BJ (cell line): ENCODE measurements at regions not wholly inside any gene's neighbourhood (a gene's known extent, or its start where the extent isn't known, plus 50 kb on each side); places are given as distances from the start of the nearest gene placed in this dataset.

Source experiments
- CTCF ChIA-PET: fragments of 350-600 bp; formaldehyde crosslinking; extraction: SDS; loops from one replicate; lab custom pipeline; 2021; ENCODE audit warnings: antibody characterized with exemption, inconsistent platforms; lab: Yijun Ruan, JAX
- POLR2A ChIA-PET: fragments of 300-600 bp; sonication (Branson Sonifier 250); formaldehyde crosslinking; extraction: SDS; loops from one replicate; lab custom pipeline; 2021; ENCODE audit warnings: antibody characterized with exemption; lab: Charles Lee
- DNase-seq: peaks from one replicate; pipeline ENCODE4 v3.0.0-alpha.2; 2011; ENCODE audit warnings: low read depth
- H3K27me3 ChIP-seq: 2 replicates; pipeline ENCODE4 v1.6.0; 2011; ENCODE audit warnings: low read length; ENCODE audit not compliant: control insufficient read depth, insufficient read depth
- H3K36me3 ChIP-seq: 2 replicates; pipeline ENCODE4 v1.5.1; 2011; ENCODE audit warnings: low read length; ENCODE audit not compliant: control insufficient read depth, insufficient read depth
- H3K4me3 ChIP-seq: 2 replicates; pipeline ENCODE4 v1.5.1; 2011; ENCODE audit warnings: low read depth, mild to moderate bottlenecking, control low read depth, low read length
- TF ChIP-seq, protein P1 (sequence below): IDR thresholded peaks from 2 replicates; pipeline ENCODE4 v1.5.1; 2011; ENCODE audit warnings: low read depth, mild to moderate bottlenecking, control low read depth, inconsistent platforms, low read length, moderate library complexity; ENCODE audit not compliant: insufficient read depth

DNA sequence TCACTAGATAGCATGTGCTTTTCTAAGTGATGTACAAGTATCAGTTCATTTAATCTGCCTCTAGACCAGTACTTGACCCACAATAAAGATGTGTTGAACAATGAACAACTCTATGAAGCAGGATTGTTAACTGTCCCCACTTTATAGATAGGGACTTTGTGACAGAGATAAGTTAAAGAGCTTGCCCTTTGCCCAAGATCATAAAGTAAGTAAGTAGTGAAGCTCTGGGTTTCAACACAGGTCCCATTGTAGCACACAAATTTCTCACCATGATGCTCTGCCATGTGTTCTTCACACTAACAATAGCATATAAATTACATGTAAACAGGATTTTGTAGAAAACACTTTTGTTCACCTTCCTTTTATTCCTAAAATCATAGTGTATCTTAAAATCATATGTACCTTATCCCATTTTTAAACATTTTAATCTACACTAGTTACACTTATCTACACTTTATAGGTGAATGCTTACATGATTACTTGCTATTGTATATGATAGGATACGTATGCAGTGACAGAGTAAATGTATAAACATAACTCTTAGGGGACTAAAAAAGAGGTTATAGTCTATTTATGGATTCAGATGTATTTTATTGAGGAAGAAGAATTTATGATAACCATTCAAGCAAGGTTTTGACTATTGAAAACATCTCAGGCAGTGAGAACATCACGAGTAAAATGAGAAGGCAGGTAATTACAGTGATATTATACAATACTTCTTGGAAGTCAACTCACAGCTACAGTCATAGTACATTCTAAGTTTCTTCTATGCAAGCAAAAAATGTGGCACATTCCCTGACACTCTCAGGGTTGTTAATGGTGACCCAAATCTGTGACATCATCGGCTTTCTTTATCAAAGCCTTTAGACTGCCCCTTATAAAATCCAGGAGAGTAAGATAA, 2275.1 kb downstream of the PCDH7 start:
- POLR2A ChIA-PET, result no interaction called here
- no peak overlapping the region for H3K4me3 ChIP-seq
- TF ChIP-seq, protein P1, sequence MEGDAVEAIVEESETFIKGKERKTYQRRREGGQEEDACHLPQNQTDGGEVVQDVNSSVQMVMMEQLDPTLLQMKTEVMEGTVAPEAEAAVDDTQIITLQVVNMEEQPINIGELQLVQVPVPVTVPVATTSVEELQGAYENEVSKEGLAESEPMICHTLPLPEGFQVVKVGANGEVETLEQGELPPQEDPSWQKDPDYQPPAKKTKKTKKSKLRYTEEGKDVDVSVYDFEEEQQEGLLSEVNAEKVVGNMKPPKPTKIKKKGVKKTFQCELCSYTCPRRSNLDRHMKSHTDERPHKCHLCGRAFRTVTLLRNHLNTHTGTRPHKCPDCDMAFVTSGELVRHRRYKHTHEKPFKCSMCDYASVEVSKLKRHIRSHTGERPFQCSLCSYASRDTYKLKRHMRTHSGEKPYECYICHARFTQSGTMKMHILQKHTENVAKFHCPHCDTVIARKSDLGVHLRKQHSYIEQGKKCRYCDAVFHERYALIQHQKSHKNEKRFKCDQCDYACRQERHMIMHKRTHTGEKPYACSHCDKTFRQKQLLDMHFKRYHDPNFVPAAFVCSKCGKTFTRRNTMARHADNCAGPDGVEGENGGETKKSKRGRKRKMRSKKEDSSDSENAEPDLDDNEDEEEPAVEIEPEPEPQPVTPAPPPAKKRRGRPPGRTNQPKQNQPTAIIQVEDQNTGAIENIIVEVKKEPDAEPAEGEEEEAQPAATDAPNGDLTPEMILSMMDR, result no peak
- no peaks in the 10 kb centered on the region for H3K36me3 ChIP-seq
- no peak for DNase-seq
- no peaks in the 10 kb centered on the region for H3K27me3 ChIP-seq
- CTCF ChIA-PET, result no interaction called here

DNA sequence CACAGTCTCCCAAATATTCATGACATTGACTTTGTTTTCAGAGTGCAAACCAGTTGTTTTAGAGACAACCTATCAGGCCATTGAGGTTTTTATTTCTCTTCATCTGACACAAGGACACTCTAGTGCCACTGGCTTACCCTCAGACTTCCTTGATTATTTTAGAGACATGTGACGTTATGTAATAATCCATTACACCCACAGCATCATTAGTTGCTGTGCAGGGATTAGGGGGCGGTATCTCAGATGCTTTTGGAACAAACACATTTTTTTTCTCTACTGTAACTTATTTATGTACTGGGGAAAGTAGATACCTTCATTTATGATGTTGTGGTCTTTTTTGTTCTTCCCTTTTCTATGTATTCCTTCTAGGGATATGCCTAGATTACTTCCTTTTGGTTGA, 2293.1 kb downstream of the PCDH7 start:
- ChIA-PET POLR2A (no interaction called here), CTCF (no interaction called here)
- H3K27me3 ChIP-seq, result no peaks in the 10 kb centered on the region
- no peak for DNase-seq
- no peak overlapping the region for H3K4me3 ChIP-seq
- TF ChIP-seq, protein P1, result no peak
- no peaks in the 10 kb centered on the region for H3K36me3 ChIP-seq

DNA sequence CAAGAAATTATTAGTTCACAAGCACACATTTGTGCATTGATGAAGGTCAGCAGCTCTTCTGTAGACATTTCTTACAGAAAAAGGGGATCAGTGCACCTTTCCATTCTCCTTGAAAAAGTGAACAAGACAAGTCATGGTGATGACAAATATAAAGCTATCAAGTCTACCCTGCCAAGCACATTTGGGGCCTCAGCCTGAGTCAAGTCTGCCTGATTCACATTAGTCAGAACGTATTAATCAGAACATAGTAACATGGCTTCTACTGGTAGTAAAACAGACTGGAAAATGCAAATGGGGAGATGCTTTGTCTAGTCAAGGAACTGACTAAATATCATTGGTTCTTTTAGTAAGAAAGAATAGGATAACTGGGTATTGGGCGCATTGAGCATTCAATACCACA, 2305.1 kb downstream of the PCDH7 start:
- ChIA-PET POLR2A (no interaction called here), CTCF (no interaction called here)
- no peak for DNase-seq

DNA sequence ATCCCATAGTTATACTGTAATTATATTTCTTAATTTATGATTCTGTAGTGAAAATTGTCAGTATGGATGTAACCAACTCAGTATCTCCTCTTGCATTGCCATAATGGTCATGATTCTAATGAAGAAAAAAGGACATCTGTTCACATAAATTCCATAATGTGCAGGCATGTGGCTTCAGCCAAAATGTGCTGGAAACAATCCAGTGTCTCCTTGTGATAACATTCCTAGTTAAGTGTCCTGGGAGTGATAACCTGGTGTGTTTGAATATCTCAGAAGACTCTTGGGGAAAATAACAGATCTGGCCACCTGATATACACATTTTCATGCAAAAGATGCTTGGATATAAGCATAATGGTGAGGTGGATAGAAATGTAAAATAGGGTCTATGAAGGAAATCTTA, 2309.8 kb downstream of the PCDH7 start:
- Histone ChIP-seq H3K27me3 (no peaks in the 10 kb centered on the region), H3K4me3 (no peak overlapping the region), H3K36me3 (no peaks in the 10 kb centered on the region)
- POLR2A ChIA-PET, result no interaction called here
- TF ChIP-seq, protein P1, result no peak
- CTCF ChIA-PET, result no interaction called here
- no peak for DNase-seq

More for the DNA sequence above, 2305.1 kb downstream of the PCDH7 start:
- TF ChIP-seq, protein P1, result no peak
- H3K27me3 ChIP-seq, result no peaks in the 10 kb centered on the region
- H3K4me3 ChIP-seq, result no peak overlapping the region
- H3K36me3 ChIP-seq, result no peaks in the 10 kb centered on the region

DNA sequence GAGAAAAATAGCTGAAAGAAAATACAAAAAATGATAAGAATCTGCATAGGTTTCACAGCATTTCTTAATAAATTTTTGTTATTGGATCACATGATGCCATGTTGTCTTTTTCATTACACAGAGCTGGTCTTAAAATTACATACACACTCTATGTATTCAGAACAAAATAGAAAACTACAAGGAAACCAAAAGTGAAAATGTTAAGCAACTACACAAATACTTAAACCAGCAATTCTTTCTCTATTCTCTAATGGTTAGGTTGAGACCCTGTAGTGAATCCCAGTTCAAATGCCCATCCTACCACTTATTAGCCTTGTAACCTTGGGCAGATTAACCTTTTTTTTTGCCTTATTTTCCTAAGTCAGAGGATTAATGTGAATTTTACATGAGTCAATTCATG, 2311.2 kb downstream of the PCDH7 start:
- H3K27me3 ChIP-seq, result no peaks in the 10 kb centered on the region
- no peak overlapping the region for H3K4me3 ChIP-seq
- no peaks in the 10 kb centered on the region for H3K36me3 ChIP-seq
- TF ChIP-seq, protein P1, result no peak
- ChIA-PET CTCF (no interaction called here), POLR2A (no interaction called here)
- DNase-seq, result no peak
